ENCODE measurements at regions not wholly inside any gene's neighbourhood (a gene's known extent, or its start where the extent isn't known, plus 50 kb on each side); places are given as distances from the start of the nearest gene placed in this dataset.

GRCh38 chr4:123110147-123110546 is 187.8 kb upstream of the NUDT6 start:
- H3K27ac ChIP-seq, result no peak overlapping the region
- intact Hi-C loops (cut with DNase I), result no loop called here

GRCh38 chr4:123110685-123111084 is 188.3 kb upstream of the NUDT6 start:
- Histone ChIP-seq H3K27ac (no peak overlapping the region), H3K9me3 (no peaks in the 10 kb centered on the region), H3K36me3 (no peaks in the 10 kb centered on the region), H3K4me3 (no peak overlapping the region), H3K4me1 (peaks cover under 1% of the 10 kb centered on the region), H3K27me3 (no peaks in the 10 kb centered on the region)
- no peak for DNase-seq (ENCODE audit: extremely low spot score in 2 of 2)
- intact Hi-C loops (cut with DNase I), result no loop called here
- TF ChIP-seq POLR2A (IDR thresholded peaks at IDR 0.05) (no peak), CTCF (IDR thresholded peaks at IDR 0.05) (no peak), POLR2AphosphoS5 (IDR thresholded peaks at IDR 0.05; ENCODE audit: insufficient read depth in 1 of 2, low read depth in 1 of 2) (no peak)

More at GRCh38 chr4:123110147-123110546, 187.8 kb upstream of the NUDT6 start:
- no peaks in the 10 kb centered on the region for H3K27me3 ChIP-seq
- TF ChIP-seq POLR2AphosphoS5 (IDR thresholded peaks at IDR 0.05; ENCODE audit: insufficient read depth in 1 of 2, low read depth in 1 of 2) (no peak), CTCF (IDR thresholded peaks at IDR 0.05) (no peak), POLR2A (IDR thresholded peaks at IDR 0.05) (no peak)
- no peaks in the 10 kb centered on the region for H3K9me3 ChIP-seq
- no peak overlapping the region for H3K4me3 ChIP-seq
- no peak for DNase-seq (ENCODE audit: extremely low spot score in 2 of 2)
- peaks cover under 1% of the 10 kb centered on the region for H3K4me1 ChIP-seq
- no peaks in the 10 kb centered on the region for H3K36me3 ChIP-seq

GRCh38 chr4:123113155-123113554 is 190.8 kb upstream of the NUDT6 start:
- Histone ChIP-seq H3K4me3 (no peak overlapping the region), H3K36me3 (no peaks in the 10 kb centered on the region), H3K27me3 (no peaks in the 10 kb centered on the region), H3K9me3 (no peaks in the 10 kb centered on the region), H3K27ac (no peak overlapping the region), H3K4me1 (peaks cover 13% of the 10 kb centered on the region)
- TF ChIP-seq POLR2A (IDR thresholded peaks at IDR 0.05) (no peak), POLR2AphosphoS5 (IDR thresholded peaks at IDR 0.05; ENCODE audit: insufficient read depth in 1 of 2, low read depth in 1 of 2) (no peak), CTCF (IDR thresholded peaks at IDR 0.05) (no peak)
- intact Hi-C loops (cut with DNase I), result no loop called here
- DNase-seq (ENCODE audit: extremely low spot score in 2 of 2), result no peak

GRCh38 chr4:123114084-123114914 is 191.9 kb upstream of the NUDT6 start:
- no peak overlapping the region for H3K4me3 ChIP-seq
- H3K9me3 ChIP-seq, result no peaks in the 10 kb centered on the region
- no peak for DNase-seq (ENCODE audit: extremely low spot score in 2 of 2)
- intact Hi-C loops (cut with DNase I), result no loop called here
- H3K27me3 ChIP-seq, result no peaks in the 10 kb centered on the region
- TF ChIP-seq CTCF (IDR thresholded peaks at IDR 0.05) (no peak), POLR2A (IDR thresholded peaks at IDR 0.05) (no peak)
- H3K4me1 ChIP-seq, result peaks cover 13% of the 10 kb centered on the region
- no peaks in the 10 kb centered on the region for H3K36me3 ChIP-seq
- H3K27ac ChIP-seq, result no peak overlapping the region

Measured in vagina (tissue), 2 donors.